LNCaP clone FGC (cell line): ENCODE measurements at regions not wholly inside any gene's neighbourhood (a gene's known extent, or its start where the extent isn't known, plus 50 kb on each side); places are given as distances from the start of the nearest gene placed in this dataset.

ENCODE experiments used
- DNase-seq: peaks from one replicate; pipeline ENCODE4 v3.0.0-alpha.2; 2011; ENCODE audit warnings: low read depth
- H3K4me3 ChIP-seq: 2 replicates; pipeline ENCODE4 v1.5.1; 2011; ENCODE audit warnings: mild to moderate bottlenecking, low read depth, low read length, control low read depth
- TF ChIP-seq, protein P1 (sequence below): IDR thresholded peaks from 2 replicates; pipeline ENCODE4 v1.5.1; 2012; ENCODE audit warnings: mild to moderate bottlenecking; ENCODE audit not compliant: control insufficient read depth, insufficient read depth; ENCODE audit errors: extremely low read depth

DNA sequence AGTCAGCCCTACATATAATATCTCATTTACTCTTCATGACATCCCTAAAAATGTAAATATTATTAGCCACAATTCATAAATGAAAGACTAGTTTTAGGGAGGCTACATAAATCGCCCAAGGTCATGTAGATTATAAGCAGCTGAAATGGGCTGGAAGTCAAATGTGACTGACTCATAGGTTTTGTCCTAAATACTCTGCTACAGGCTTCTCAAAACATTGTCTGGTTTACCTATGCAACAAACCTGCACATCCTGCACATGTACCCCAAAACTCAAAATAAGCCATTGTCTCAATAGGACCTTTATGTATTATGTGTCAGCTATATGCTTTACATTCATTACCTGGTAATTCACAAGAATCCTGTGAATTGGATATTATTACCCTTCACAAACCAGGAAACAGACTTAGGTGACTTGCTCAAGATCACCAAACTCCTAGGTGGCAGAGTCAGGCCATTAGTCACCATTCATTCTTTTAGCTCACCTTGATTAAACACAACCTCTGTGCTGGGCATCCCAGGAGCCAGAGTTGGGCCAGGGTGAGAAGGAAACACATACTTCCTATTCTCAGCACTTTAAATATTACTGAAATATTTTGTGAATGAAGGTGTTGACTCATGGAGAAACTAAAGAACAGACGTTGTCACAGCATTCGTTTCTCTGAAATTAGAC is 69.4 kb upstream of the CPO start:
- DNase-seq: no peak
- TF ChIP-seq, protein P1, sequence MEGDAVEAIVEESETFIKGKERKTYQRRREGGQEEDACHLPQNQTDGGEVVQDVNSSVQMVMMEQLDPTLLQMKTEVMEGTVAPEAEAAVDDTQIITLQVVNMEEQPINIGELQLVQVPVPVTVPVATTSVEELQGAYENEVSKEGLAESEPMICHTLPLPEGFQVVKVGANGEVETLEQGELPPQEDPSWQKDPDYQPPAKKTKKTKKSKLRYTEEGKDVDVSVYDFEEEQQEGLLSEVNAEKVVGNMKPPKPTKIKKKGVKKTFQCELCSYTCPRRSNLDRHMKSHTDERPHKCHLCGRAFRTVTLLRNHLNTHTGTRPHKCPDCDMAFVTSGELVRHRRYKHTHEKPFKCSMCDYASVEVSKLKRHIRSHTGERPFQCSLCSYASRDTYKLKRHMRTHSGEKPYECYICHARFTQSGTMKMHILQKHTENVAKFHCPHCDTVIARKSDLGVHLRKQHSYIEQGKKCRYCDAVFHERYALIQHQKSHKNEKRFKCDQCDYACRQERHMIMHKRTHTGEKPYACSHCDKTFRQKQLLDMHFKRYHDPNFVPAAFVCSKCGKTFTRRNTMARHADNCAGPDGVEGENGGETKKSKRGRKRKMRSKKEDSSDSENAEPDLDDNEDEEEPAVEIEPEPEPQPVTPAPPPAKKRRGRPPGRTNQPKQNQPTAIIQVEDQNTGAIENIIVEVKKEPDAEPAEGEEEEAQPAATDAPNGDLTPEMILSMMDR: no peak
- H3K4me3 ChIP-seq: no peak overlapping the region

DNA sequence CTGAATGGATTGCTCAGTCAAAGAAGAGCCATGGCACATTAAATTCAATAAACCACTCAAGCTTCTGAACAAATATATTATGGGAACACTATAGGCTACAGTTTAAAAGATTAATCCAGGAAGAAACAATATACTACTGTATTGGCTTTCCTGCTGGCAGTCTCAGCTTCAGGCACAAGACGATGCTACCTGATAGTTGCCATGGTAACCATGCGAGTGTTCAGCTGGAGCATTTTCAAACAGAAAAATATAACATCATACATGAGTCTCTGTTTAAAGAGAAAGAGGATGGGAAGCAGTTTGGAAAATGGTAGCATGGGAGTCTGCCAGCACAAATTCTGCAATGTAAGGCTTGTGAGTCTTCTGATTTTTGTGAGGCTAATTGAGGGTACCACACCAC is 65.9 kb upstream of the CPO start:
- no peak overlapping the region for H3K4me3 ChIP-seq
- DNase-seq: peak; percentile 48
- TF ChIP-seq, protein P1: no peak

DNA sequence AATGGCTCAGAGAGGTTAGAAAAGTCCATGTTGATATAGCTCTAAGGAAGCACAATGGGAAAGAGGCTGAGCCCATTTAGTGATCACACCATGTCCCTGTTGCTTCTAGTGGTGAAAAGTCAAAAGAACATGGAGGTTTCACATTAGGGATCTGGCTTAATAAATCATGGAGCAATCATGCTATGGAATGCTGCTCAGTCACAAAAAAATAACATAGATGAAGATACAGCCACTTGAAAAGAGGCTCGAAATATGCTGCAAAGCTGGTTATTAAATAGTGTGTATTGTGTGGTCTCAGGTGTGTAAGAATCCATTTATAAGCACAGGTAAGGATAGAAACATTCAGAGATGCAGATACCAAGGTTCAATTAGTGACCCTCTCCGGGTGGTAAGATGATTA is 63.6 kb upstream of the CPO start:
- TF ChIP-seq, protein P1: no peak
- no peak overlapping the region for H3K4me3 ChIP-seq
- DNase-seq: no peak

DNA sequence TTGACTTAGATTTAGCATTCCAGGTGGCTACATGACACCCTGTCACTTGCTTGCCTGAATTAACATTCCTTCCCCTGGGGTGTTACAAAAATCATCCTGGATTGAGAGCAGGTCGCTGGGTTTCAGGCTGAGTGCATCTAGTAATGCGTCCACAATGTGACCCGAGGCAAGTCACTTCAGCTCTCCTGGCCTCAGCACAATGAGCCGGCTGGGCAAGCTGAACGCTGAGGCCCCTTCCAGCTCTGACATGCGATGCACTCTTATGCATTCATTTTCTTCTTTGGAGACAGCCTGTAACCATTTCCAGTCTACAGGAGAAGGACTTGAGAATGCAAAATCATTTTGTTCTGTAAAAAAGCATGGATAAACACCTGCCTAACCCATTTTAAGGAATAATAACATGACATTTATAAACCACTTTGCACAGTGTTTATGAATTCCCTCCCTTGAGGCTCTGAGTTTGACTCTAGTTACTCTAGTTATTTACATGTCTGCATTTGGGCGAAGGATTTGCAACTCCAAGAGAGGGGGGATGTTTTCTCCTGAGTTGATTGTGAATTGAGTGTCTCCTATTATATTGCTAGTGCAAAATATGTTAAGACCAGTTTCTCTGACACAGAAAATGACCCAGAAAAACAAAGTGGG is 63.0 kb upstream of the CPO start:
- no peak for DNase-seq
- no peak overlapping the region for H3K4me3 ChIP-seq
- TF ChIP-seq, protein P1: no peak

DNA sequence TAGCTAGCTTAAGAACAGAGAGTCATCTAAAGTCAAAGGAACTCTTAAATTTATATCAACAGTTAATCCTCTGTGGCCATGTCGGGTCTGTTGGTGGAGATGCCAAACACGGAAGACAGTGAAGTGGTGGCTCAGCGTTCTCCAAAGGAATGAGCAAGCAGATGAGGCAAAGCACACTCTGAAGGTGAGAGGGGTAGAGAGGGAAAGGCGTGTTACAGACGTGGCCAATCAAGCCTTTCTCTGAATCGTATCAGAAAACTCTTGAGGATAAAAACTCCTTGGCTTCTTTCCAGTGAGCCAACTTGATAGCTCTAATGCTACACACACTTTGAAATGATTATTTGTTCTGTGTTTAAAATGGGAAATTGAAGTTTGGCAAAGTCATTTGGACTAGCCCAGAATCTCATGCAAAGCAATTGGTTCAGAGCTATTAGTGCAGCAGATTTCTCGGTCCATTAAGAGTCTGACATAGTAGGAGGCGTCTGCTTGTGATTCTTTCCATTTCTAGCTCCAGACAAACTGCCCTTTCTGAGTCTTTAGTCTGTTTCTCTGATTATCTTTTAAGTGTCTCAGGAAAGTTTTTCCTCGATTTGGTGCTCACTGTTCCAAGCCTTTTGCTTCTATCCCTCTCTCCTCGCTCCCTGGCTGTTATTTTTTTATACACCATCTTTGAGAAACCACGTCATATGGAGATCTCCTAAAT is 57.5 kb upstream of the CPO start:
- H3K4me3 ChIP-seq: no peak overlapping the region
- TF ChIP-seq, protein P1: no peak
- DNase-seq: no peak

DNA sequence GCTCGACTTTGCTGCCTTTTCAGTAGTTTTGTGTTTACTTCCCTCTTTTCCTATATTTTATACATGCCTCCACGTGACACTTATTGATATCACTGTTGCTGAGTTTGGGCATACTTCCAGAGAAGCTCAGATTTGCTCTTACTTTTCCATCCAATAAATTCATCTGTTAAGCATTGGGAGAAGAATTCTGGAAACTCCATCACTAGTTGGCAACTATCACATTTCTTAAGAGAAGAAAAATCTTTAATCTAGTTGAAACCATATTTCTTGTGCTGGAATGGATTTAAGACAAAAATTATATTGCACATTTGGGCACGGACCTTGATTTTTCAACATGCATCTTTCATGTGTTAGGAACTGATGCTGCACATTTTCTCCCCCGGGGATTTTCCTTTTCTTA is 52.6 kb upstream of the CPO start:
- TF ChIP-seq, protein P1: no peak
- DNase-seq: no peak
- no peak overlapping the region for H3K4me3 ChIP-seq

DNA sequence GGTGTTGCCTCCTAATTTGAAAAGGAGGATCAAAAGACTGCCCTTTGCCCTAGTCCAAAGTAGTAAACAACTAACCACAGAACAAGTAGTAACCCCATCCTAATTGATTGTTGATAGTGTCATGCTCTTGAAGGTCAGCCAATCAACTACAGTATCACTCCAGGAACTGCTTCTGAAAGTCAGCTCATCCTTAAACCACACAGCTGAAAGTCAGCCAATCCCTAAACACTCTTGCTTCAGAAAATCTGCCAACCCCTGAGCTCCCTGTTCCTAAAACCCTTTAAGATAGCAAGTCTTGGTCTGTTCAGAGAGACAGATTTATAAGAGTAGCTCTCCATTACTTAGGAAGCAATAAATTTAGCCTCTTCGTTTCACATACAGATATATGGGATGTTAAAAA is 51.6 kb upstream of the CPO start:
- no peak overlapping the region for H3K4me3 ChIP-seq
- no peak for DNase-seq
- TF ChIP-seq, protein P1: no peak
